HG02884 (cell line): ENCODE measurements at regions not wholly inside any gene's neighbourhood (a gene's known extent, or its start where the extent isn't known, plus 50 kb on each side); places are given as distances from the start of the nearest gene placed in this dataset.
"Not testable (repeated sequence)": the region's sequence is repeated elsewhere in the genome, so short reads cannot be mapped to it uniquely, and the experiment has no call there.

Experiments
- ATAC-seq: cut with Tn5 transposase; IDR thresholded peaks from one replicate; pipeline ENCODE4 v1.9.1; 2021; ENCODE audit warnings: mild to moderate bottlenecking, moderate library complexity; ENCODE audit not compliant: unreplicated experiment

DNA sequence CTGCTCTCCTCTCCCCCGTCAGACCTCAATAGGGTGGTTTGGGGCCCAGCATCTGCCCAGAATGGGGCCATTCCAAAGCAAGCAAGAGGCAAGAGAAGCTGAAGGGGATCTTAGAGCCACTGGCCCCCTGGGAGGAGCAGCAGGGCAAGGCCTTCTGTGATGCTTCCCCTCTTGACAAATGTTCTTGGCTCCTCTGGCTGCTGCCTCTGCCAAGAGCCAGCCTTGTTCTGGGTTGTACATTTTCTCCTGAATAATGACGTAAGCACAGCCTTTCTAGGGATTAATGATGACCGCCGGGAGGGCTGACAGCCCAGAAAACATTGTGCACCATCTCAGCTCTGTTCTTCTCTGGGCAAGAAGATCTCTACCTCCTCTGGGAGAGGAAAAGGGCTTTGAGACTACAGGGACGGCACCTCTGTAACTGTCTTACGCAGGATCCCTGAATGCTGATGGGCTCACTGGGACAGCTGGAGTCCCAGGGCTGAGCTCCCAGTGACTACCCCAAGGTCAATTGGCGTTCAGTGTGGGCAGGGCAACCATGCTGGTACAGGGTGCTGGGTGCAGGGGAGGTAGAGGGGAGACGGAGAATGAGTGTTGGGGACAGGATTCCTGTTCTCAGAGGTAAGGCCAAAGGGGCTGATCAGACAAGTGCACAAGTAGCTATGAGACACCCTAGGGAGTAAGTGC, 253.3 kb downstream of the FAM43A start:
- ATAC-seq = no peak

- no peak for ATAC-seq
These were observed 253.8 kb downstream of the FAM43A start for GRCh38 chr3:194939532-194939909.

- no peak for ATAC-seq
These were observed 254.5 kb downstream of the FAM43A start for GRCh38 chr3:194939949-194940770.

- no peak for ATAC-seq
These were observed 255.8 kb downstream of the FAM43A start for GRCh38 chr3:194941360-194941955.

GRCh38 chr3:194941956-194942511, 256.4 kb downstream of the FAM43A start:
- no peak for ATAC-seq

DNA sequence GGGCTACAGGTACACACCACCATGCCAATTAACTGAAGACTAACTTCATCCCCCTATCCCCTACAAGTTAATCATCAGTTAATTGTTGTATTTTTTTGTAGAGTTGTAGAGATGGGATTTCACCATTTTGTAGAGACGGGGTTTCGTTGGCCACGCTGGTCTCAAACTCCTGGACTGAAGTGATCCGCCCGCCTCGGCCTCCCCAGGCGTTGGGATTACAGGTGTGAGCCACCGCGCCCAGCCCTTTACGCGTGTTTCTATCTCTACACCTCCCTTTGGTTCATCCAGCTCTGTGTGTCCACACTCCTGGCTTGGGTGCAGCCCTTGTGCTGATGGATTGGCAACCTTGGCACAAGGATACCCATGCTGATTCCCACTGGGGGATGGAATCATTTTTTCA, 258.8 kb downstream of the FAM43A start:
- no peak for ATAC-seq

DNA sequence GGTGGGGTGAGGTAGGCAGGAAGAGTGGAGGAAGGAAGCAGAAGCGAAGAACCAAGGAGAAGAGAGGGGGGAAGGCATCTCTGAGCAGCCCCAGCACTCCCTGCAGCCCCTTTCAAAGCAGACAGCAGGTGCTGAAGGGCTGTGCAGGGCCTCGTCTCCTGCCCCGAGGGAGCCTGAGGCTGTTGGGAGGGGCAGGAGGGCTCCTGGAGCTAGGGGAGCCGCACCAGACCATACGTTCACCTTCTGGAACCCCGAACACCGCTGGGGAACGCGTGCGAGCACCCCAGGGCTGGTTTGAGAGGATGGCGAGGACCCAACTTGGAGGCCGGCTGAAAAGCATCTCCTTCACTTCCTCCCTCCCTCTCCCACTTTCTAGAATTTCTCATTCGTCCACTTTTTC, 259.8 kb downstream of the FAM43A start:
- no peak for ATAC-seq

DNA sequence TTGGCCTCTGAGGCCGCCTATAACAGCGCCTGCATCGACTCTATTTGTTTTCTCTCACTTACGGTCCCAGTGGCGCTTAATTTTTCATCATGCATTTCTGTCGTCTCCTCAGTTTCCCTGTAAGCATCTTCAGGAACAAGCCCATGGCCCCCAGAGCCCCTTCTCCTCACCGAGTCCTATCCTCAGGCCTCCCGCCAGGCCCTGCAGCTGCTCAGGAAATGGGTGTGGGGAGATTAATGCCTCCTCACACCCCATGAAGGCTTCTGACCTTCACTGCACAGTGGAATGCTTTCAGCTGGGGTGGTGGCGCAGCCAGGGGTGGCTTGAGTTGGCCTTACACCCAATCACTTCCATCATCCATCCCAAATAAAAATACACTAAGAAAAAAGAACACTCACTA, 260.4 kb downstream of the FAM43A start:
- no peak for ATAC-seq

- no peak for ATAC-seq
These were observed 263.9 kb downstream of the FAM43A start for GRCh38 chr3:194949592-194949991.

- no peak for ATAC-seq
These were observed 265.4 kb downstream of the FAM43A start for GRCh38 chr3:194950906-194951628.

DNA sequence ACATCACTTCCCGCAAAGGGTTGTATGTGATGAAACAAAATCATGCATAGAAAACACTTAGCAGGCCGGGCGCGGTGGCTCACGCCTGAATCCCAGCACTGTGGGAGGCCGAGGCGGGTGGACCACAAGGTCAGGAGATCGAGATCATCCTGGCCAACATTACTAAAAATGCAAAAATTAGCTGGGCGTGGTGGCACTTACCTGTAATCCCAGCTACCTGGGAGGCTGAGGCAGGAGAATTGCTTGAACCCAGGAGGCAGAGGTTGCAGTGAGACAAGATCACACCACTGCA, 265.9 kb downstream of the FAM43A start:
- ATAC-seq = not testable (repeated sequence)

DNA sequence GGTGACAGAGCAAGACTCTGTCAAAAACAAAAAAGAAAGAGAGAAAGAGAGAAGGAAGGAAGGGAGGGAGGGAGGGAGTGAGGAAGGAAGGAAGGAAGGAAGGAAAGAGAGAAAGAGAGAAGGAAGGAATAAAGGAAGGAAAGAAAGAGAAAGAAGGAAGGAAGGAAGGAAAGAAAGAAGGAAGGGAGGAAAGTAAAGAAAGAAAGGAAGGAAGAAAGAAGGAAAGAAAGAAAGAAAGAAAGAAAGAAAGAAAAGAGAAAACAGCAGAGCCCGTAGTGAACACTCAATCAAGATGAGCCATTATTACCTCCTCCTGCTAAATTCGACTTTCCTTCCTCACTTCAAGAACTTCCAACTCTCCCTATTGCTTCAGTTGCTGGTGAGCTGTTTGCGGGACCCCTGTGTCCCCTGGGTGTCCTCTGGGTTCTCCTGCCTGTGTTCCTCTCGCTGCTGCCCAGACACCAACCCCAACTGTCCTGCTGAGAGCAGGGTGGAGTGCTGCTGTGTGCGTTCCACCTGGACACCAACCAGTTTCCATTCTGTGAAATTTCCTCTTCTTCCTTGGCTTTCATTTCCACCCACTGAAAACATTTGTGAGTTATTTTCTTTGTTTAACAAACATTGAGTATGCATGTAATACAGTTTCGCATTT, 266.4 kb downstream of the FAM43A start:
- ATAC-seq = no peak

DNA sequence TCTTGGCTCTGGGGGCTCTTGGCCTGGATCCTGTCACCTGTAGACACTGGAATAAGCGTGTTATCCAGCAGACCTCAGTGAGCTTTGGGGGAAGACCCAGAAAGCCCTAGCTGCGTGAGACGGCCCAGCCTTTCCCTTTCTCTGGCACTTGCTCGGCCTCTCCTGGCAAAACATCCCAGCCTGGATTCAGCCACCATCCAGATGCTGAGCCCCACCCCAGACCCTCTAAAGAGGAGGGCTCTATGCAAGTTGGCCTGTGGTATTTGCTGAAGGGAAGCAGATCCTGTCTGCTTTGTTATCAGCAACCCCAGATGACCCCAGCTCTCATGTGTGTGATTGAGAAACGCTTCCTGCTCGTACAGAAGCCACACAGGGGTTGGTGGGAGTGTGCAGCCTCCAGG, 267.2 kb downstream of the FAM43A start:
- ATAC-seq = no peak

DNA sequence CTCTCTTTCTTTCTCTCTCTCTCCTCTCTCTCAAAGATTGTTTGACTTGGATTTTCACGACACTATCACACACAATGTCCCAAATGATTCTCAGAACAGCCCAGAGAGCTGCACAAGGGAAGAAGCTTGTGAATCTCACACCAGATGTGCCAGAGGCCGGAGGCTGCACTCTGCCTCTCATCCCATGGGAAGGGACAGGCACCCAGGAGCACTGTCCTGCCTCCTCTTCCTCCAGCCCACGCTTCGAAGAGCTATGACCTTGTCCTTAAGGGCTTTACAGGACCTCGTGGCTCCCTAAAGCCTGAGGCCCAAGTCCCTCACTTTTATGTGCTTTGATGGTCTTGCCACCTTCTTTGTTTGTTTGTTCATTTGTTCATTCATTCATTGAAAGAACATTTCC, 267.6 kb downstream of the FAM43A start:
- ATAC-seq = no peak

DNA sequence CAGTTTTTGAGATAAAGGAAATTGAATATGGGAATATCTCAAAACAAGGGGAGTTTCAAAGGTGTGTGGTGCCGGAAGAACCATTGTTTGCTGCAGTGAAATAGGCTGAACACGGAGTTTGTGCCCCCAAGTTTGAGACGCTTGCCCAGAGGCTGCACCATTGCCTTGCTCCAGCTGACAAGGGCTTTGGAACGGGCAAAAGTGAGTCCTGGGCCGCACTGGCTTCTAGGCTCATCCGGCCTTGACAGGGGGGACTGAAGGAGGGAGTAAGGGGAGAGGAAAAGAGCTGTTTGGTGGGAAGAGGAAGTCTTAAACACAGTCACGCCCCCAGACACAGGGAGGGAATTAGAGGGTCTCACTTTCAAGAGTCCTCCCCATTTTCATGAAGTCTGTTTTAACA, 269.9 kb downstream of the FAM43A start:
- no peak for ATAC-seq

GRCh38 chr3:194955979-194956696, 270.5 kb downstream of the FAM43A start:
- no peak for ATAC-seq

GRCh38 chr3:194956697-194957396, 271.2 kb downstream of the FAM43A start:
- ATAC-seq = no peak

DNA sequence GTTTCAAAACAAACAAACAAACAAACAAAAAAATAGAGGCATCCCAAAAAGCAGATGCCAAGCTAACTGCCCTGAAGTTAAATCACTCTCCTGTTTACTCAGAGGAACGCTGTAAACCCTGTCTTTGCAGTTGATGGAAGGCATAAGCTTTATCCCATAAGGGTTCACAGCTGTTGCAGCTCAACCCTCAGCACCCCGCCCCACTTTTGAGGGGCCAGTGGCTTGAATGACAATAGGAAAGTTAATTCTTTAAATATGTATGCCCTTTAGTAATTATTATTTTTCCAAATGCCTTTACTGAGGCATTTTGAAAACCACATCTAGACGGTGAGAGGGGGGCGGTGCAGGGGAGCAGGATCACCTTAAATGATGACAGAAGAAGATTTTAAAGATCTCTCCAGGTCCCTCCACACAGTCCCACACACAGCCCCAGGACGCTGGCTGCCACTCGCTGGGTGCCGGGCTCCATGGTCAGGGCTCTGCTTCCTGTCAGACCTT, 272.1 kb downstream of the FAM43A start:
- ATAC-seq = no peak

DNA sequence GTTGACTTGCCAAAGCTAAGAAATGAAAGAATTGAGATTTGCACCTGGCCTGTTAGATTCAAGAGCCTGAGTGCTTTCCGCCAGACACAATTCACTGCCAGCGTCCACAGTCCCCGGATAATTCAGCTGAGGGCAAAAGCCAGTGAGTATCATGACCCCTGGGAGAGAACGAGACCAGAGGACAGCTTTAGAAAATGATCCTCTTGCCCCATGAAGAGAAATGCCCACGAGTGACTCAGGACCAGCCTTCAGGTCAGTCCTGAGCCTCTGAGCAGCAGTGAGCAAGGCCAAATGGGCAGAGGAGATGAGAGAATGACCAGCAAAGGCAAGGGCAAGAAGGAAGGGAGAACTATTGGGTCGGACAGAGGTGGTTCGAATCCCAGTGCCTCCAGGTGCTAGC, 273.5 kb downstream of the FAM43A start:
- no peak for ATAC-seq
